ENCODE measurements at regions not wholly inside any gene's neighbourhood (a gene's known extent, or its start where the extent isn't known, plus 50 kb on each side); places are given as distances from the start of the nearest gene placed in this dataset.
A peak's percentile ranks its signal among the peaks of the same experiment; 100 is the strongest.

GRCh38 chr16:11401161-11402050 is 56.1 kb downstream of the RMI2 start:
- no peak for DNase-seq (ENCODE audit: low spot score)
- FAIRE-seq = no peak

- no peak for FAIRE-seq
- no peak for DNase-seq (ENCODE audit: low spot score)
Measured at GRCh38 chr16:11402051-11402744, 56.9 kb downstream of the RMI2 start.

GRCh38 chr16:11402745-11403533 is 57.7 kb downstream of the RMI2 start:
- no peak for DNase-seq (ENCODE audit: low spot score)
- peak; percentile 90 for FAIRE-seq

GRCh38 chr16:11403534-11403795 is 58.2 kb downstream of the RMI2 start:
- DNase-seq (ENCODE audit: low spot score) (no peak), FAIRE-seq (no peak)

- DNase-seq (ENCODE audit: low spot score) (no peak), FAIRE-seq (no peak)
Measured at GRCh38 chr16:11403920-11404319, 58.7 kb downstream of the RMI2 start.

- FAIRE-seq (no peak), DNase-seq (ENCODE audit: low spot score) (no peak)
Measured at GRCh38 chr16:11404603-11405002, 59.3 kb downstream of the RMI2 start.

- FAIRE-seq (no peak), DNase-seq (ENCODE audit: low spot score) (peak; percentile 65)
Measured at GRCh38 chr16:11405331-11406176, 60.3 kb downstream of the RMI2 start.

GRCh38 chr16:11406177-11406560 is 60.9 kb downstream of the RMI2 start:
- no peak for FAIRE-seq
- no peak for DNase-seq (ENCODE audit: low spot score)

GRCh38 chr16:11407047-11407982 is 62.1 kb downstream of the RMI2 start:
- DNase-seq (ENCODE audit: low spot score) = peak; percentile 86
- peak; percentile 66 for FAIRE-seq

- FAIRE-seq (no peak), DNase-seq (ENCODE audit: low spot score) (no peak)
Measured at GRCh38 chr16:11408216-11408615, 63.0 kb downstream of the RMI2 start.

- FAIRE-seq (no peak), DNase-seq (ENCODE audit: low spot score) (no peak)
Measured at GRCh38 chr16:11409398-11409797, 64.1 kb downstream of the RMI2 start.

- DNase-seq (ENCODE audit: low spot score) (no peak), FAIRE-seq (no peak)
Measured at GRCh38 chr16:11410376-11411058, 65.3 kb downstream of the RMI2 start.

GRCh38 chr16:11411059-11411550 is 65.8 kb downstream of the RMI2 start:
- FAIRE-seq (no peak), DNase-seq (ENCODE audit: low spot score) (no peak)

GRCh38 chr16:11412175-11412904 is 67.1 kb downstream of the RMI2 start:
- no peak for DNase-seq (ENCODE audit: low spot score)
- no peak for FAIRE-seq

- FAIRE-seq (no peak), DNase-seq (ENCODE audit: low spot score) (no peak)
Measured at GRCh38 chr16:11412965-11413887, 68.0 kb downstream of the RMI2 start.

- FAIRE-seq (no peak), DNase-seq (ENCODE audit: low spot score) (no peak)
Measured at GRCh38 chr16:11413907-11414595, 68.8 kb downstream of the RMI2 start.

All from urothelium cell line (cell line).